PC-9 (cell line): ENCODE measurements at regions not wholly inside any gene's neighbourhood (a gene's known extent, or its start where the extent isn't known, plus 50 kb on each side); places are given as distances from the start of the nearest gene placed in this dataset.

Source experiments
- BruUV-seq: library from RNA; stranded (reverse); fragments of 400-500 nt; replicated peaks from 2 replicates; lab custom pipeline; 2021; lab: Mats Ljungman, UMichigan
- CTCF ChIA-PET: fragments of 300-600 bp; sonication (Branson Sonifier 250); formaldehyde crosslinking; loops from one replicate; lab custom pipeline; 2022; ENCODE audit warnings: antibody characterized with exemption; lab: Charles Lee
- POLR2A ChIA-PET: fragments of 300-600 bp; sonication (Branson Sonifier 250); formaldehyde crosslinking; loops from one replicate; lab custom pipeline; 2022; ENCODE audit warnings: antibody characterized with exemption; ENCODE audit not compliant: unreplicated experiment; lab: Charles Lee
- DNase-seq, 2 experiments: peaks; one replicate each; pipeline versions ENCODE4 v3.0.0 to v3.0.0-alpha.2; 2015 to 2022; ENCODE audit warnings: mixed read lengths in 1 of 2
- H2AFZ ChIP-seq: fragments of 200-600 bp; sonication (generic); 2 replicates; pipeline ENCODE4 v1.8.1; 2017; ENCODE audit warnings: antibody characterized with exemption
- H3F3A ChIP-seq: fragments of 200-600 bp; sonication (generic); 2 replicates; pipeline ENCODE4 v1.8.1; 2017; ENCODE audit warnings: antibody characterized with exemption, mild to moderate bottlenecking, low read depth; ENCODE audit not compliant: insufficient read depth
- H3K27ac ChIP-seq: fragments of 200-600 bp; sonication (generic); 2 replicates; pipeline ENCODE4 v1.6.1; 2016; ENCODE audit warnings: mixed run types
- H3K27me3 ChIP-seq: fragments of 200-600 bp; sonication (generic); 2 replicates; pipeline ENCODE4 v1.6.1; 2016; ENCODE audit warnings: low read depth, mixed run types; ENCODE audit not compliant: insufficient read depth
- H3K36me3 ChIP-seq: fragments of 200-600 bp; sonication (generic); 2 replicates; pipeline ENCODE4 v1.6.1; 2016; ENCODE audit warnings: low read depth, mixed run types
- H3K4me1 ChIP-seq: fragments of 200-600 bp; sonication (generic); replicated peaks from 2 replicates; pipeline ENCODE4 v1.6.1; 2016; ENCODE audit warnings: mixed run types; ENCODE audit not compliant: insufficient read depth
- H3K4me2 ChIP-seq: fragments of 200-600 bp; sonication (generic); 2 replicates; pipeline ENCODE4 v1.6.1; 2017; ENCODE audit warnings: mixed run types
- H3K4me3 ChIP-seq: fragments of 200-600 bp; sonication (generic); 2 replicates; pipeline ENCODE4 v1.6.1; 2016; ENCODE audit warnings: mixed run types
- H3K79me2 ChIP-seq: fragments of 200-600 bp; sonication (generic); 2 replicates; pipeline ENCODE4 v1.6.1; 2017; ENCODE audit warnings: low read depth, mixed run types
- H3K9me2 ChIP-seq: fragments of 200-600 bp; sonication (generic); 2 replicates; pipeline ENCODE4 v1.8.1; 2017; ENCODE audit warnings: mild to moderate bottlenecking; ENCODE audit not compliant: insufficient read depth
- H3K9me3 ChIP-seq: fragments of 200-600 bp; sonication (generic); 2 replicates; pipeline ENCODE4 v1.8.1; 2016; ENCODE audit warnings: low read depth; ENCODE audit not compliant: insufficient read depth
- H4K20me1 ChIP-seq: fragments of 200-600 bp; sonication (generic); 2 replicates; pipeline ENCODE4 v1.8.1; 2017; ENCODE audit not compliant: insufficient read depth
- CTCF ChIP-seq: fragments of 200-600 bp; sonication (generic); conservative IDR thresholded peaks from 2 replicates; pipeline ENCODE4 v1.6.1; 2017; ENCODE audit warnings: mixed run types, antibody characterized with exemption, mild to moderate bottlenecking, moderate library complexity
- EZH2 ChIP-seq: fragments of 200-600 bp; sonication (generic); IDR thresholded peaks from 2 replicates; pipeline ENCODE4 v1.8.0; 2017; ENCODE audit warnings: antibody characterized with exemption, low read depth
- intact Hi-C: fragments of 100-400 bp; cut with micrococcal nuclease; formaldehyde crosslinking; loops from one replicate; pipeline ENCODE4 v1.10.0; 2022; ENCODE audit not compliant: unreplicated experiment

- no peaks in the 10 kb centered on the region for H3K36me3 ChIP-seq
- no TSS peak for BruUV-seq
- H3K4me1 ChIP-seq: no peaks in the 10 kb centered on the region
- H3K79me2 ChIP-seq: no peaks in the 10 kb centered on the region
- no peak overlapping the region for H3K4me3 ChIP-seq
- no peaks in the 10 kb centered on the region for H3K9me2 ChIP-seq
- peaks cover 6% of the 10 kb centered on the region; the same call in 1 of the 2 replicates for H3K27me3 ChIP-seq
- ChIA-PET CTCF (no interaction called here), POLR2A (no interaction called here)
- TF ChIP-seq EZH2 (no peak), CTCF (no peak)
- H3K9me3 ChIP-seq: no peaks in the 10 kb centered on the region
- no peak overlapping the region for H2AFZ ChIP-seq
- H3K4me2 ChIP-seq: no peak overlapping the region
- H3K27ac ChIP-seq: no peak overlapping the region
- no peaks in the 10 kb centered on the region for H4K20me1 ChIP-seq
- no peak for DNase-seq
- intact Hi-C loops: no loop called here
- no peaks in the 10 kb centered on the region for H3F3A ChIP-seq
Measured at GRCh38 chr11:42837994-42838393, 473.8 kb upstream of the API5 start.

- no peaks in the 10 kb centered on the region for H3K36me3 ChIP-seq
- H3K27me3 ChIP-seq: peaks cover 6% of the 10 kb centered on the region; the same call in 1 of the 2 replicates
- no peaks in the 10 kb centered on the region for H3K9me2 ChIP-seq
- no peaks in the 10 kb centered on the region for H3K9me3 ChIP-seq
- ChIA-PET POLR2A (no interaction called here), CTCF (no interaction called here)
- H3K4me2 ChIP-seq: no peak overlapping the region
- no peak overlapping the region for H3K27ac ChIP-seq
- no TSS peak for BruUV-seq
- no peaks in the 10 kb centered on the region for H3K4me1 ChIP-seq
- no peaks in the 10 kb centered on the region for H4K20me1 ChIP-seq
- no peak overlapping the region for H3K4me3 ChIP-seq
- H3F3A ChIP-seq: no peaks in the 10 kb centered on the region
- no peaks in the 10 kb centered on the region for H3K79me2 ChIP-seq
- DNase-seq: no peak
- no peak overlapping the region for H2AFZ ChIP-seq
- intact Hi-C loops: no loop called here
- TF ChIP-seq CTCF (no peak), EZH2 (no peak)
Measured at GRCh38 chr11:42840176-42840829, 471.5 kb upstream of the API5 start.

- ChIA-PET CTCF (no interaction called here), POLR2A (no interaction called here)
- BruUV-seq: no TSS peak
- H3F3A ChIP-seq: no peaks in the 10 kb centered on the region
- peaks cover 6% of the 10 kb centered on the region; the same call in 1 of the 2 replicates for H3K27me3 ChIP-seq
- H3K9me3 ChIP-seq: no peaks in the 10 kb centered on the region
- no peak overlapping the region for H3K4me3 ChIP-seq
- TF ChIP-seq CTCF (no peak), EZH2 (no peak)
- H3K79me2 ChIP-seq: no peaks in the 10 kb centered on the region
- DNase-seq: no peak
- no peaks in the 10 kb centered on the region for H4K20me1 ChIP-seq
- H3K9me2 ChIP-seq: no peaks in the 10 kb centered on the region
- no peaks in the 10 kb centered on the region for H3K4me1 ChIP-seq
- no peak overlapping the region for H2AFZ ChIP-seq
- H3K36me3 ChIP-seq: no peaks in the 10 kb centered on the region
- H3K4me2 ChIP-seq: no peak overlapping the region
- no peak overlapping the region for H3K27ac ChIP-seq
- intact Hi-C loops: no loop called here
Measured at GRCh38 chr11:42840860-42841259, 470.9 kb upstream of the API5 start.
